ENCODE measurements at regions not wholly inside any gene's neighbourhood (a gene's known extent, or its start where the extent isn't known, plus 50 kb on each side); places are given as distances from the start of the nearest gene placed in this dataset.

GRCh38 chr7:25798344-25798743 lies 353.7 kb upstream of the NFE2L3 start:
- in situ Hi-C loops (cut with MboI; ENCODE audit: low sequenced_read_pairs in 4 of 4) = no loop called here
- H3K4me3 ChIP-seq = no peak overlapping the region
- H3K36me3 ChIP-seq = no peaks in the 10 kb centered on the region
- H3K27ac ChIP-seq = no peak overlapping the region
- ATAC-seq (no peak), DNase-seq (no peak)
- TF ChIP-seq POLR2A (IDR thresholded peaks at IDR 0.05) (no peak), CTCF (IDR thresholded peaks at IDR 0.05 in 4 of 5, conservative IDR thresholded peaks at IDR 0.05 in 1 of 5) (no peak)
- H3K9me3 ChIP-seq = no peaks in the 10 kb centered on the region
- peaks cover 5 to 8% of the 10 kb centered on the region in 2 donors for H3K4me1 ChIP-seq
- intact Hi-C loops (cut with DNase I; ENCODE audit: low total_unique reads) = no loop called here
- H3K27me3 ChIP-seq = no peaks in the 10 kb centered on the region

GRCh38 chr7:25801214-25801613 lies 350.8 kb upstream of the NFE2L3 start:
- DNase-seq (no peak), ATAC-seq (no peak)
- TF ChIP-seq CTCF (IDR thresholded peaks at IDR 0.05 in 4 of 5, conservative IDR thresholded peaks at IDR 0.05 in 1 of 5) (no peak), POLR2A (IDR thresholded peaks at IDR 0.05) (no peak)
- no peaks in the 10 kb centered on the region for H3K27me3 ChIP-seq
- in situ Hi-C loops (cut with MboI; ENCODE audit: low sequenced_read_pairs in 4 of 4) (no loop called here), intact Hi-C loops (cut with DNase I; ENCODE audit: low total_unique reads) (no loop called here)
- H3K27ac ChIP-seq = no peak overlapping the region
- no peaks in the 10 kb centered on the region for H3K36me3 ChIP-seq
- no peaks in the 10 kb centered on the region for H3K9me3 ChIP-seq
- H3K4me1 ChIP-seq = peaks cover 0 to 1% of the 10 kb centered on the region in 2 donors
- no peak overlapping the region for H3K4me3 ChIP-seq

- DNase-seq (no peak), ATAC-seq (no peak)
- Histone ChIP-seq H3K9me3 (no peaks in the 10 kb centered on the region), H3K27ac (no peak overlapping the region), H3K4me1 (no peaks in the 10 kb centered on the region), H3K4me3 (no peak overlapping the region), H3K36me3 (no peaks in the 10 kb centered on the region), H3K27me3 (no peaks in the 10 kb centered on the region)
- in situ Hi-C loops (cut with MboI; ENCODE audit: low sequenced_read_pairs in 4 of 4) (no loop called here), intact Hi-C loops (cut with DNase I; ENCODE audit: low total_unique reads) (no loop called here)
- TF ChIP-seq POLR2A (IDR thresholded peaks at IDR 0.05) (no peak), CTCF (IDR thresholded peaks at IDR 0.05 in 4 of 5, conservative IDR thresholded peaks at IDR 0.05 in 1 of 5) (no peak)
Measured at GRCh38 chr7:25802057-25802456, 349.9 kb upstream of the NFE2L3 start.

- Histone ChIP-seq H3K4me3 (no peak overlapping the region), H3K4me1 (peaks cover 0 to 3% of the 10 kb centered on the region in 2 donors), H3K27ac (no peak overlapping the region), H3K27me3 (no peaks in the 10 kb centered on the region), H3K9me3 (no peaks in the 10 kb centered on the region), H3K36me3 (no peaks in the 10 kb centered on the region)
- DNase-seq (no peak), ATAC-seq (no peak)
- no peak for TF ChIP-seq CTCF (IDR thresholded peaks at IDR 0.05 in 4 of 5, conservative IDR thresholded peaks at IDR 0.05 in 1 of 5)
- no peak for TF ChIP-seq POLR2A (IDR thresholded peaks at IDR 0.05)
- in situ Hi-C loops (cut with MboI; ENCODE audit: low sequenced_read_pairs in 4 of 4) (no loop called here), intact Hi-C loops (cut with DNase I; ENCODE audit: low total_unique reads) (no loop called here)
Measured at GRCh38 chr7:25802473-25802872, 349.5 kb upstream of the NFE2L3 start.

Measured in gastrocnemius medialis (tissue), 4 donors.